Left lung (tissue), 4 donors: ENCODE measurements at regions not wholly inside any gene's neighbourhood (a gene's known extent, or its start where the extent isn't known, plus 50 kb on each side); places are given as distances from the start of the nearest gene placed in this dataset.

Source experiments
- ATAC-seq: fragments of 200-7000 bp; cut with Tn5 transposase; one replicate; pipeline ENCODE4 v1.9.1; 2020; ENCODE audit warnings: moderate library complexity
- DNase-seq, 4 donors: peaks; one replicate each; pipeline ENCODE4 v3.0.0-alpha.2; 2013 to 2020
- H3K27ac ChIP-seq, 2 donors: fragments of 200-600 bp; sonication (generic) in 1 of 2; one replicate each; pipeline versions ENCODE4 v1.5.0 to v1.8.0; 2020 to 2021
- H3K27me3 ChIP-seq, 2 donors: fragments of 200-600 bp; sonication (generic) in 1 of 2; one replicate each; pipeline versions ENCODE4 v1.5.0 to v1.8.0; 2020 to 2021
- H3K36me3 ChIP-seq, 2 donors: fragments of 200-600 bp; sonication (generic) in 1 of 2; one replicate each; pipeline versions ENCODE4 v1.5.0 to v1.8.0; 2020 to 2021
- H3K4me1 ChIP-seq, 2 donors: fragments of 200-600 bp; one replicate each; pipeline ENCODE4 v1.8.0; 2021
- H3K4me3 ChIP-seq, 2 donors: fragments of 200-600 bp; sonication (generic) in 1 of 2; one replicate each; pipeline versions ENCODE4 v1.5.0 to v1.8.0; 2020 to 2021; ENCODE audit warnings: mild to moderate bottlenecking in 1 of 2
- H3K9me3 ChIP-seq, 2 donors: fragments of 200-600 bp; sonication (generic) in 1 of 2; one replicate each; pipeline versions ENCODE4 v1.5.0 to v1.8.0; 2020 to 2021
- intact Hi-C, 2 donors: fragments of 100-400 bp; cut with DNase I; formaldehyde crosslinking; loops; one replicate each; pipeline versions ENCODE4 v1.11.2 to v1.14.2; 2022
- TF ChIP-seq, protein P1 (sequence below), 2 donors: fragments of 200-600 bp; sonication (generic) in 1 of 2; IDR thresholded peaks; one replicate each; pipeline versions ENCODE4 v1.5.0 to v1.8.0; 2021; ENCODE audit warnings: antibody characterized with exemption in 2 of 2
- donor health status: DM: no; HTN: yes; CAD: no.
- donor health status: DM: no; HTN: no; CAD: no.

DNA sequence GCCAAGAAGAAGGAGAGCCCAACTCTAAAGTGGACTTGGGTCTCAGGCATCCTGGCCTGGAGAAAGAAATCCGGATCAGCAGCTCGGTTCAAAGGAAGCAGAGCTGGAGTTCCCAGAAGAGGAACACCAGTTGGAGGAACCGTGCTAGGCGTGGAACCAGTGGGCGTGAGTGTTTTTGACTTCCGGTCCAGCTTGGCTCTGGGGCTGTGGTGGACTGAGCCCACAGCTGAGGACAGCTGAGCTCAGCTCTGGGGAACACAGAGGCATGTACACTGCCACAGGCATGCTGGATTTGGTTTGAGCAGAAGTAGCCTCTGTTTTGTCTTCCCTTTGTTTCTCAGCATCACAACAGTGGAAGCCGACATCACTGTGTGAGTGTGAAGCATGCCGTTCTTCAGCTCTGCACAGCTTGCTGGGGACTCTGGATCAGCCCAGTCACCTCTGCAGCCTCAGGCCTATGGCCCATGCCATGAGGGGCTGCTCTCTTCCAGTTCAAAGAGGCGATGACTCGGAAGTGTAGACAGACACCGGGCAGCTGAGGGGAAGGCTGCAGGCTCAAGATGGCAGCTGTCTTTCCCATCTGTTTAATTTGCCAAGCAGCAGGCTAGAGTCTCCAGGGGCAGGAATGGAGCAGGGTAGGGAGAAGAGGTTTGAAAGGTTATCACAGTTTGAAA, 185.8 kb upstream of the UBE3A start:
- DNase-seq, result no peak
- Histone ChIP-seq H3K27me3 (no peaks in the 10 kb centered on the region), H3K27ac (no peak overlapping the region), H3K9me3 (no peaks in the 10 kb centered on the region), H3K36me3 (no peaks in the 10 kb centered on the region), H3K4me1 (no peaks in the 10 kb centered on the region), H3K4me3 (no peak overlapping the region)
- ATAC-seq, result no peak
- intact Hi-C loops, result no loop called here
- TF ChIP-seq, protein P1, sequence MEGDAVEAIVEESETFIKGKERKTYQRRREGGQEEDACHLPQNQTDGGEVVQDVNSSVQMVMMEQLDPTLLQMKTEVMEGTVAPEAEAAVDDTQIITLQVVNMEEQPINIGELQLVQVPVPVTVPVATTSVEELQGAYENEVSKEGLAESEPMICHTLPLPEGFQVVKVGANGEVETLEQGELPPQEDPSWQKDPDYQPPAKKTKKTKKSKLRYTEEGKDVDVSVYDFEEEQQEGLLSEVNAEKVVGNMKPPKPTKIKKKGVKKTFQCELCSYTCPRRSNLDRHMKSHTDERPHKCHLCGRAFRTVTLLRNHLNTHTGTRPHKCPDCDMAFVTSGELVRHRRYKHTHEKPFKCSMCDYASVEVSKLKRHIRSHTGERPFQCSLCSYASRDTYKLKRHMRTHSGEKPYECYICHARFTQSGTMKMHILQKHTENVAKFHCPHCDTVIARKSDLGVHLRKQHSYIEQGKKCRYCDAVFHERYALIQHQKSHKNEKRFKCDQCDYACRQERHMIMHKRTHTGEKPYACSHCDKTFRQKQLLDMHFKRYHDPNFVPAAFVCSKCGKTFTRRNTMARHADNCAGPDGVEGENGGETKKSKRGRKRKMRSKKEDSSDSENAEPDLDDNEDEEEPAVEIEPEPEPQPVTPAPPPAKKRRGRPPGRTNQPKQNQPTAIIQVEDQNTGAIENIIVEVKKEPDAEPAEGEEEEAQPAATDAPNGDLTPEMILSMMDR (IDR thresholded peaks at IDR 0.05), result no peak

DNA sequence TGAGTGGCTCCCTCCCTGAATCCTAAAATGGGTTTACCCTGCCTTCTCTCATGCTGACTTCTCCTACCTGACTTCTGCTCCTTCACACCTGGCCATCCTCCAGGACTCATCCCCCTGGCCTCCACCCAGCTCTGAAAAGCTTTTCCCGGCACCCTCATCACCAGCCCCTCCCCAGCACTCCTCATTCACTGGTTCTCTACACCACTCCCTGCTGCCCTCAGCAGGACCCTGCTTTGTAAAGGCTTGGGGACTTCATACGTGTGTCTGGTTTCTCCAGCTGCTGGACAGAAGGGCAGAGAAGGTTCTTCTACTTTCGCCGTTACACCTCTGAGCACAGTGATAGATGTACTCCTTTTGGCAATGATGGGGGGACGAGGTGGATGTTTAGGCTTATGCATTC, 184.9 kb upstream of the UBE3A start:
- TF ChIP-seq, protein P1 (IDR thresholded peaks at IDR 0.05), result no peak
- intact Hi-C loops, result no loop called here
- no peaks in the 10 kb centered on the region for H3K4me1 ChIP-seq

DNA sequence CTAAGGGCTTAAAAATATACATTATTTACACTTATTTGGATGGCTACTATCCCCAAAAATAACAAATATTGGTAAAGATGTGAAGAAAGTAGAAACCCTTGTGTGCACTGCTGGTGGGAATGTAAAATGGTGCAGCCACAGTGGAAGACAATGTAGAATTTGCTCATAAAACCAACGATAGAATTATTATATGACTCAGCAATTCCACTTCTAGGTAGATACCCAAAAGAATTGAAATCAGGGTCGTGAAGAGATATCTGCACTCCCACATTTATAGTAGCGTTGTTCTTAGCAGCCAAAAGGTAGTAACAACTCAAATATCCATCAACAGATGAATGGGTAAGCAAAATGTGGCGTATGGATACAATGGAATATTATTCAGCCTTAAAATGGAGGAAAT, 181.6 kb upstream of the UBE3A start:
- intact Hi-C loops, result no loop called here
- no peaks in the 10 kb centered on the region for H3K9me3 ChIP-seq
- no peaks in the 10 kb centered on the region for H3K36me3 ChIP-seq
- ATAC-seq, result no peak
- DNase-seq, result no peak
- H3K27me3 ChIP-seq, result no peaks in the 10 kb centered on the region
- H3K4me1 ChIP-seq, result no peaks in the 10 kb centered on the region
- H3K27ac ChIP-seq, result no peak overlapping the region
- no peak overlapping the region for H3K4me3 ChIP-seq
- TF ChIP-seq, protein P1 (IDR thresholded peaks at IDR 0.05), result no peak

More for the DNA sequence above, 184.9 kb upstream of the UBE3A start:
- H3K27me3 ChIP-seq, result no peaks in the 10 kb centered on the region
- no peak for DNase-seq
- no peaks in the 10 kb centered on the region for H3K9me3 ChIP-seq
- no peak overlapping the region for H3K27ac ChIP-seq
- ATAC-seq, result peak; percentile 54
- no peak overlapping the region for H3K4me3 ChIP-seq
- no peaks in the 10 kb centered on the region for H3K36me3 ChIP-seq

DNA sequence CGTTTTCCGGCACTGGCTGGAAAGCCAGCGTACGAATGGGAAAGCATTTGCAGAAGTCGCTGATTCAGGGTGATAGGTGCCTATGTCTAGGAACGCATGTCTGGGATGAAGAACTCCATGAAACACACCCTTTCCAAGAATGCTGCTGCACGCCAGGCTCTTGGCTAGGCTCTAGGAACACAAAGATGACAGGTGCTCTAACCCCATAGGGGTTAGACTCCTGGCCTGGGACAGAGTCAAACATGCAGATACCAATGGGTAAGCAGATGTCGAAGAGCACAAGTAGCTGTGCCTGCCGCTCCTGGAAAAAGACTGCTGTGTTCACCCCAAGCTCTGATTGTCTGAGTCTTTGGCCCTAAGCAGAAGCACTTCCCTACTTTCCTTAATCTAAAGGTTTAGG, 180.9 kb upstream of the UBE3A start:
- intact Hi-C loops, result no loop called here
- ATAC-seq, result no peak
- Histone ChIP-seq H3K4me1 (no peaks in the 10 kb centered on the region), H3K4me3 (no peak overlapping the region), H3K27ac (no peak overlapping the region), H3K27me3 (no peaks in the 10 kb centered on the region), H3K36me3 (no peaks in the 10 kb centered on the region), H3K9me3 (no peaks in the 10 kb centered on the region)
- DNase-seq, result no peak
- TF ChIP-seq, protein P1 (IDR thresholded peaks at IDR 0.05), result no peak

DNA sequence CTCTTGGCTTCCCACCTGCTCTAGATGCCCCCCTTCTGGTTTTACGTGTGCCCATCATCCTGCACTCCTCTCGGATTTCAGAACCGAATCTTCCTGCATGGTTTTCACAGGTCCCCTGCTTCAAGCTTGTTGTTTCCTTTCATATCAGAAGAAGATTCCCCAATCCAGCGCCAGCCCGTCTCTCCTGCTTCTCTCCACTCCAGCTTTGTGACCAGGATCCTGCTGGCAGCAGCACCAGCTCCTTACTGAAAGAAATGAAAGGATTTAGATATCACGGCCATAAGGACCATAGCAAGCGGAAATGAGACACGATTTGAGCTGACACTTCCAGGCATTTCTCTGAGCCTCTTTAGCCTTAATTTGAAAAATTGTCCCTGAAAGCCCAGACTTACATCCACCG, 180.3 kb upstream of the UBE3A start:
- Histone ChIP-seq H3K36me3 (no peaks in the 10 kb centered on the region), H3K27ac (no peak overlapping the region), H3K4me1 (no peaks in the 10 kb centered on the region), H3K9me3 (no peaks in the 10 kb centered on the region), H3K4me3 (no peak overlapping the region), H3K27me3 (no peaks in the 10 kb centered on the region)
- TF ChIP-seq, protein P1 (IDR thresholded peaks at IDR 0.05), result no peak
- ATAC-seq (no peak), DNase-seq (no peak)
- intact Hi-C loops, result no loop called here
